ENCODE measurements at regions not wholly inside any gene's neighbourhood (a gene's known extent, or its start where the extent isn't known, plus 50 kb on each side); places are given as distances from the start of the nearest gene placed in this dataset.

- no TSS peak for BruUV-seq (replicated peaks)
- no peak overlapping the region for H3K4me3 ChIP-seq (replicated peaks in 1 of 3; ENCODE audit: insufficient read depth in 1 of 3, low read depth in 2 of 3, low read length in 3 of 3)
- intact Hi-C loops (cut with micrococcal nuclease; ENCODE audit: unreplicated experiment) (no loop called here), in situ Hi-C loops (cut with HindIII; ENCODE audit: extremely low pct_ligation_motif_present, low pct_unique_long_range_greater_than_20kb) (no loop called here)
- ChIA-PET CTCF (ENCODE audit: low intra/inter-chr PET ratio, low total read pairs) (no interaction called here), POLR2A (no interaction called here)
- DNase-seq (ENCODE audit: low spot score) (no peak), FAIRE-seq (no peak), ATAC-seq (no peak)
- WGBS (ENCODE audit: low lambda C conversion rate) = 0% methylated on average over 1 of the region's 2 CpGs
- H3K27ac ChIP-seq (ENCODE audit: extremely low read length, insufficient read depth, low read length) = no peak overlapping the region
- no peaks in the 10 kb centered on the region for H3K79me2 ChIP-seq (ENCODE audit: insufficient read depth, low read length)
- H4K20me1 ChIP-seq (ENCODE audit: insufficient read depth, low read length) = no peaks in the 10 kb centered on the region
- H3K9ac ChIP-seq (ENCODE audit: insufficient read depth, low read depth, low read length) = no peak overlapping the region
- H3K4me1 ChIP-seq (ENCODE audit: insufficient read depth, low read length) = no peaks in the 10 kb centered on the region
- H3K36me3 ChIP-seq (replicated peaks in 1 of 2; ENCODE audit: control insufficient read depth in 1 of 2, insufficient read depth in 2 of 2, low read length in 2 of 2) = no peaks in the 10 kb centered on the region
- H2AFZ ChIP-seq (ENCODE audit: low read length) = no peak overlapping the region
- no peak overlapping the region for H3K4me2 ChIP-seq (ENCODE audit: low read depth, low read length)
- H3K27me3 ChIP-seq (ENCODE audit: control insufficient read depth in 1 of 2, insufficient read depth in 2 of 2, low read length in 2 of 2) = peaks cover 0 to 6% of the 10 kb centered on the region in 2 experiments; a peak in 3 of 5 replicates
- TF ChIP-seq TEAD3 (CRISPR knock-in tag; optimal IDR thresholded peaks at IDR 0.05; ENCODE audit: borderline replicate concordance) = no peak
- TF ChIP-seq RNF219 (CRISPR knock-in tag; IDR thresholded peaks at IDR 0.05) = no peak
- no peak for TF ChIP-seq ZNF432 (CRISPR knock-in tag; IDR thresholded peaks at IDR 0.05; ENCODE audit: borderline replicate concordance)
- no peak for TF ChIP-seq ZNF34 (CRISPR knock-in tag; IDR thresholded peaks at IDR 0.05; ENCODE audit: borderline replicate concordance)
- no peak for TF ChIP-seq ZNF597 (CRISPR knock-in tag; IDR thresholded peaks at IDR 0.05)
- TF ChIP-seq MEIS1 (CRISPR knock-in tag; IDR thresholded peaks at IDR 0.05; ENCODE audit: borderline replicate concordance) = no peak
- H3K9me3 ChIP-seq (ENCODE audit: low read length) = no peaks in the 10 kb centered on the region
These were observed 68.0 kb downstream of the GRIN2B start for GRCh38 chr12:13913371-13913770.

Measured in HepG2 (cell line).